MG63 (cell line): ENCODE measurements at regions not wholly inside any gene's neighbourhood (a gene's known extent, or its start where the extent isn't known, plus 50 kb on each side); places are given as distances from the start of the nearest gene placed in this dataset.

ENCODE experiments used
- DNase-seq: peaks from one replicate; pipeline ENCODE4 v3.0.0-alpha.2; 2020
- H3K27me3 ChIP-seq: fragments of 250-450 bp; sonication (Bioruptor Pico); 2 replicates; pipeline ENCODE4 v1.5.1; 2020; ENCODE audit warnings: mild to moderate bottlenecking, moderate library complexity
- H3K36me3 ChIP-seq: fragments of 250-450 bp; sonication (Bioruptor Pico); 2 replicates; pipeline ENCODE4 v1.5.1; 2020; ENCODE audit warnings: mild to moderate bottlenecking, moderate library complexity
- H3K4me3 ChIP-seq: fragments of 250-450 bp; sonication (Bioruptor Pico); 2 replicates; pipeline ENCODE4 v1.5.1; 2020; ENCODE audit warnings: mild to moderate bottlenecking, moderate library complexity
- H3K9me3 ChIP-seq: fragments of 250-450 bp; sonication (Bioruptor Pico); 2 replicates; pipeline ENCODE4 v1.5.1; 2020; ENCODE audit warnings: mild to moderate bottlenecking, moderate library complexity

GRCh38 chr2:198242093-198242492 is 437.7 kb downstream of the PLCL1 start:
- Histone ChIP-seq H3K4me3 (no peak overlapping the region), H3K36me3 (no peaks in the 10 kb centered on the region), H3K9me3 (no peaks in the 10 kb centered on the region), H3K27me3 (no peaks in the 10 kb centered on the region)
- no peak for DNase-seq

- Histone ChIP-seq H3K27me3 (peaks cover 2% of the 10 kb centered on the region; the same call in 1 of the 2 replicates), H3K36me3 (no peaks in the 10 kb centered on the region), H3K9me3 (no peaks in the 10 kb centered on the region), H3K4me3 (no peak overlapping the region)
- no peak for DNase-seq
These were observed 434.0 kb downstream of the PLCL1 start for GRCh38 chr2:198238429-198238828.

GRCh38 chr2:198236338-198236737 is 431.9 kb downstream of the PLCL1 start:
- no peaks in the 10 kb centered on the region for H3K9me3 ChIP-seq
- no peaks in the 10 kb centered on the region for H3K36me3 ChIP-seq
- H3K27me3 ChIP-seq = peaks cover 2% of the 10 kb centered on the region; the same call in 1 of the 2 replicates
- H3K4me3 ChIP-seq = no peak overlapping the region
- DNase-seq = no peak

GRCh38 chr2:198232281-198232680 is 427.9 kb downstream of the PLCL1 start:
- no peak for DNase-seq

GRCh38 chr2:198231562-198231961 is 427.2 kb downstream of the PLCL1 start:
- no peak overlapping the region for H3K4me3 ChIP-seq
- no peaks in the 10 kb centered on the region for H3K36me3 ChIP-seq
- no peak for DNase-seq
- peaks cover 2% of the 10 kb centered on the region; the same call in 1 of the 2 replicates for H3K27me3 ChIP-seq
- no peaks in the 10 kb centered on the region for H3K9me3 ChIP-seq

More at GRCh38 chr2:198232281-198232680, 427.9 kb downstream of the PLCL1 start:
- H3K9me3 ChIP-seq = no peaks in the 10 kb centered on the region
- H3K27me3 ChIP-seq = peaks cover 2% of the 10 kb centered on the region; the same call in 1 of the 2 replicates
- no peak overlapping the region for H3K4me3 ChIP-seq
- H3K36me3 ChIP-seq = no peaks in the 10 kb centered on the region

GRCh38 chr2:198220763-198221610 is 416.6 kb downstream of the PLCL1 start:
- DNase-seq = no peak
- Histone ChIP-seq H3K4me3 (no peak overlapping the region), H3K9me3 (no peaks in the 10 kb centered on the region), H3K36me3 (no peaks in the 10 kb centered on the region), H3K27me3 (no peaks in the 10 kb centered on the region)

GRCh38 chr2:198219292-198219691 is 414.9 kb downstream of the PLCL1 start:
- no peaks in the 10 kb centered on the region for H3K9me3 ChIP-seq

GRCh38 chr2:198214114-198214596 is 409.8 kb downstream of the PLCL1 start:
- Histone ChIP-seq H3K36me3 (no peaks in the 10 kb centered on the region), H3K9me3 (no peaks in the 10 kb centered on the region), H3K27me3 (no peaks in the 10 kb centered on the region), H3K4me3 (no peak overlapping the region)
- DNase-seq = no peak

More at GRCh38 chr2:198219292-198219691, 414.9 kb downstream of the PLCL1 start:
- no peak for DNase-seq
- H3K27me3 ChIP-seq = no peaks in the 10 kb centered on the region
- H3K36me3 ChIP-seq = no peaks in the 10 kb centered on the region
- no peak overlapping the region for H3K4me3 ChIP-seq

- no peaks in the 10 kb centered on the region for H3K36me3 ChIP-seq
- no peak overlapping the region for H3K4me3 ChIP-seq
- H3K9me3 ChIP-seq = no peaks in the 10 kb centered on the region
- DNase-seq = no peak
- H3K27me3 ChIP-seq = no peaks in the 10 kb centered on the region
These were observed 408.9 kb downstream of the PLCL1 start for GRCh38 chr2:198213253-198213652.

GRCh38 chr2:198211706-198212105 is 407.3 kb downstream of the PLCL1 start:
- Histone ChIP-seq H3K9me3 (no peaks in the 10 kb centered on the region), H3K4me3 (no peak overlapping the region), H3K27me3 (no peaks in the 10 kb centered on the region), H3K36me3 (no peaks in the 10 kb centered on the region)
- DNase-seq = no peak

GRCh38 chr2:198203336-198204069 is 399.1 kb downstream of the PLCL1 start:
- no peaks in the 10 kb centered on the region for H3K36me3 ChIP-seq
- no peak overlapping the region for H3K4me3 ChIP-seq
- no peak for DNase-seq
- H3K27me3 ChIP-seq = no peaks in the 10 kb centered on the region
- H3K9me3 ChIP-seq = no peaks in the 10 kb centered on the region
